Endodermal cell (in vitro differentiated cells): ENCODE measurements at regions not wholly inside any gene's neighbourhood (a gene's known extent, or its start where the extent isn't known, plus 50 kb on each side); places are given as distances from the start of the nearest gene placed in this dataset.

Source experiments
- DNase-seq: peaks from one replicate; pipeline ENCODE4 v3.0.0-alpha.2; 2017
- H3K27ac ChIP-seq: 2 replicates; pipeline ENCODE4 v1.5.1; 2013; ENCODE audit warnings: mild to moderate bottlenecking, low read depth, low read length, moderate library complexity
- H3K27me3 ChIP-seq: 2 replicates; pipeline ENCODE4 v1.6.1; 2013; ENCODE audit warnings: mild to moderate bottlenecking, low read length, moderate library complexity; ENCODE audit not compliant: insufficient read depth, control insufficient read depth, poor library complexity, severe bottlenecking
- H3K36me3 ChIP-seq: 2 replicates; pipeline ENCODE4 v1.7.0; 2013; ENCODE audit warnings: mild to moderate bottlenecking, low read length, moderate library complexity; ENCODE audit not compliant: control insufficient read depth, insufficient read depth
- H3K4me1 ChIP-seq: one replicate; pipeline ENCODE4 v1.7.0; 2013; ENCODE audit warnings: low read length; ENCODE audit not compliant: control insufficient read depth, insufficient read depth
- H3K4me3 ChIP-seq: 2 replicates; pipeline ENCODE4 v1.5.1; 2013; ENCODE audit warnings: mild to moderate bottlenecking, low read length, moderate library complexity
- H3K9ac ChIP-seq: 2 replicates; pipeline ENCODE4 v1.6.1; 2013; ENCODE audit warnings: mild to moderate bottlenecking, low read length, moderate library complexity; ENCODE audit not compliant: poor library complexity, severe bottlenecking; ENCODE audit errors: extremely low read depth
- H3K9me3 ChIP-seq: 2 replicates; pipeline ENCODE4 v1.6.1; 2013; ENCODE audit warnings: mild to moderate bottlenecking, low read length, moderate library complexity; ENCODE audit not compliant: control insufficient read depth
- H3K27ac Mint-ChIP-seq: 2 replicates; pipeline ENCODE4 v1.8.0; 2020; ENCODE audit warnings: mixed read lengths
- H3K27me3 Mint-ChIP-seq: 2 replicates; pipeline ENCODE4 v1.8.0; 2021; ENCODE audit warnings: mild to moderate bottlenecking, mixed read lengths; ENCODE audit not compliant: insufficient read depth
- H3K36me3 Mint-ChIP-seq: 2 replicates; pipeline ENCODE4 v1.8.0; 2020; ENCODE audit warnings: low read depth, mixed read lengths
- H3K4me1 Mint-ChIP-seq: 2 replicates; pipeline ENCODE4 v1.8.0; 2020; ENCODE audit warnings: mixed read lengths
- H3K4me3 Mint-ChIP-seq: 2 replicates; pipeline ENCODE4 v1.8.0; 2020; ENCODE audit warnings: mild to moderate bottlenecking, moderate library complexity, mixed read lengths
- H3K9me3 Mint-ChIP-seq: 2 replicates; pipeline ENCODE4 v1.8.0; 2020; ENCODE audit warnings: mild to moderate bottlenecking, mixed read lengths
- CTCF ChIP-seq: fragments of 200-600 bp; sonication (generic); conservative IDR thresholded peaks from 2 replicates; pipeline ENCODE4 v1.5.0; 2021; ENCODE audit warnings: antibody characterized with exemption, mild to moderate bottlenecking
- WGBS, 2 experiments: methylation state at CpG; one replicate each; pipeline versions ENCODE4 v1.1.5 to v1.1.7; 2013; ENCODE audit warnings: missing lambda C conversion rate in 2 of 2, mixed read lengths in 1 of 2; ENCODE audit not compliant: insufficient coverage in 1 of 2, insufficient read length in 1 of 2; 5-methylcytosine and 5-hydroxymethylcytosine counted together

GRCh38 chr16:51343411-51343810 lies 192.3 kb upstream of the SALL1 start:
- Mint-ChIP-seq H3K9me3 (no peaks in the 10 kb centered on the region), H3K4me1 (peaks cover 5% of the 10 kb centered on the region), H3K27ac (no peak overlapping the region), H3K27me3 (no peaks in the 10 kb centered on the region), H3K4me3 (no peak overlapping the region), H3K36me3 (no peaks in the 10 kb centered on the region)
- Histone ChIP-seq H3K4me3 (no peak overlapping the region), H3K9ac (no peak overlapping the region), H3K27ac (no peak overlapping the region), H3K9me3 (no peaks in the 10 kb centered on the region), H3K36me3 (no peaks in the 10 kb centered on the region), H3K4me1 (no peaks in the 10 kb centered on the region), H3K27me3 (no peaks in the 10 kb centered on the region)
- no peak for DNase-seq
- no peak for TF ChIP-seq CTCF
- 85 to 86% methylated on average over 2 to 4 of the region's 4 CpGs for WGBS, 2 experiments

GRCh38 chr16:51341204-51341603 lies 190.1 kb upstream of the SALL1 start:
- Histone ChIP-seq H3K36me3 (no peaks in the 10 kb centered on the region), H3K27ac (no peak overlapping the region), H3K4me1 (no peaks in the 10 kb centered on the region), H3K9me3 (no peaks in the 10 kb centered on the region), H3K27me3 (no peaks in the 10 kb centered on the region), H3K4me3 (no peak overlapping the region), H3K9ac (no peak overlapping the region)
- Mint-ChIP-seq H3K4me1 (peaks cover 13% of the 10 kb centered on the region), H3K36me3 (no peaks in the 10 kb centered on the region), H3K9me3 (no peaks in the 10 kb centered on the region), H3K27me3 (no peaks in the 10 kb centered on the region), H3K27ac (no peak overlapping the region), H3K4me3 (no peak overlapping the region)
- DNase-seq, result no peak
- WGBS, 2 experiments, result 94 to 96% methylated on average over 3 of the region's 4 CpGs
- TF ChIP-seq CTCF, result no peak

GRCh38 chr16:51337662-51338061 lies 186.6 kb upstream of the SALL1 start:
- peak; percentile 85 for TF ChIP-seq CTCF
- Histone ChIP-seq H3K4me3 (no peak overlapping the region), H3K36me3 (no peaks in the 10 kb centered on the region), H3K27ac (no peak overlapping the region), H3K27me3 (no peaks in the 10 kb centered on the region), H3K9me3 (no peaks in the 10 kb centered on the region), H3K9ac (no peak overlapping the region), H3K4me1 (no peaks in the 10 kb centered on the region)
- peaks cover 8% of the 10 kb centered on the region for H3K9me3 Mint-ChIP-seq
- H3K27ac Mint-ChIP-seq, result no peak overlapping the region
- DNase-seq, result peak; percentile 83
- no peak overlapping the region for H3K4me3 Mint-ChIP-seq
- peaks cover 4% of the 10 kb centered on the region for H3K27me3 Mint-ChIP-seq
- peaks cover 13% of the 10 kb centered on the region for H3K4me1 Mint-ChIP-seq
- H3K36me3 Mint-ChIP-seq, result no peaks in the 10 kb centered on the region
- 83 to 92% methylated on average over 3 of the region's 3 CpGs for WGBS, 2 experiments
